IMR-90 (cell line): ENCODE measurements at regions not wholly inside any gene's neighbourhood (a gene's known extent, or its start where the extent isn't known, plus 50 kb on each side); places are given as distances from the start of the nearest gene placed in this dataset.

Source experiments
- ATAC-seq: fragments of 200-7000 bp; cut with Tn5 transposase; 2 replicates; pipeline ENCODE4 v1.9.1; 2020; ENCODE audit warnings: low read depth, mild to moderate bottlenecking, moderate library complexity
- BruUV-seq: library from RNA; stranded (reverse); fragments of 400-500 nt; replicated peaks from 2 replicates; lab custom pipeline; 2021; lab: Mats Ljungman, UMichigan
- CTCF ChIA-PET: fragments of 300-600 bp; formaldehyde crosslinking; extraction: SDS; loops from one replicate; lab custom pipeline; 2021; ENCODE audit warnings: antibody characterized with exemption; lab: Yijun Ruan, JAX
- POLR2A ChIA-PET: fragments of 300-600 bp; sonication (Branson Sonifier 250); formaldehyde crosslinking; loops from one replicate; lab custom pipeline; 2022; ENCODE audit warnings: antibody characterized with exemption; ENCODE audit not compliant: unreplicated experiment; lab: Charles Lee
- DNase-seq: peaks from one replicate; pipeline ENCODE4 v3.0.0; 2013
- H2AFZ ChIP-seq: replicated peaks from 2 replicates; pipeline ENCODE3; 2013; ENCODE audit warnings: low read length, mild to moderate bottlenecking; ENCODE audit not compliant: poor library complexity
- H2AK5ac ChIP-seq: 2 replicates; pipeline ENCODE4 v1.6.1; 2013; ENCODE audit warnings: low read depth, low read length, inconsistent platforms
- H2AK9ac ChIP-seq: replicated peaks from 2 replicates; pipeline ENCODE3; 2013; ENCODE audit warnings: mild to moderate bottlenecking, low read depth, low read length, moderate library complexity; ENCODE audit not compliant: poor library complexity
- H2BK120ac ChIP-seq: 2 replicates; pipeline ENCODE4 v1.6.1; 2013; ENCODE audit warnings: low read depth, low read length, inconsistent platforms
- H2BK15ac ChIP-seq: 3 replicates; pipeline ENCODE4 v1.6.1; 2013; ENCODE audit warnings: low read depth, low read length, inconsistent platforms
- H2BK20ac ChIP-seq: 2 replicates; pipeline ENCODE4 v1.6.1; 2013; ENCODE audit warnings: low read depth, mild to moderate bottlenecking, inconsistent platforms, low read length, moderate library complexity
- H2BK5ac ChIP-seq: 2 replicates; pipeline ENCODE4 v1.6.1; 2013; ENCODE audit warnings: mild to moderate bottlenecking, low read depth, low read length, inconsistent platforms; ENCODE audit not compliant: poor library complexity, severe bottlenecking
- H3K14ac ChIP-seq: replicated peaks from 2 replicates; pipeline ENCODE4 v1.6.1; 2013; ENCODE audit warnings: low read depth, low read length, inconsistent platforms
- H3K18ac ChIP-seq: 2 replicates; pipeline ENCODE4 v1.6.1; 2013; ENCODE audit warnings: low read depth, low read length, control low read depth
- H3K23ac ChIP-seq: 2 replicates; pipeline ENCODE4 v1.6.1; 2013; ENCODE audit warnings: low read depth, low read length, inconsistent platforms
- H3K27ac ChIP-seq: 2 replicates; pipeline ENCODE4 v1.5.1; 2013; ENCODE audit warnings: mild to moderate bottlenecking, control low read depth, low read length; ENCODE audit not compliant: insufficient read depth
- H3K27me3 ChIP-seq: 2 replicates; pipeline ENCODE4 v1.6.1; 2013; ENCODE audit warnings: low read length; ENCODE audit not compliant: control insufficient read depth, insufficient read depth
- H3K36me3 ChIP-seq: 2 replicates; pipeline ENCODE4 v1.6.1; 2013; ENCODE audit warnings: low read length, mixed read lengths; ENCODE audit not compliant: control insufficient read depth, insufficient read depth
- H3K4ac ChIP-seq: 2 replicates; pipeline ENCODE4 v1.6.1; 2013; ENCODE audit warnings: low read depth, low read length, inconsistent platforms
- H3K4me1 ChIP-seq: 2 replicates; pipeline ENCODE4 v1.6.1; 2013; ENCODE audit warnings: low read length, mixed read lengths; ENCODE audit not compliant: control insufficient read depth, insufficient read depth
- H3K4me2 ChIP-seq: 2 replicates; pipeline ENCODE4 v1.6.1; 2013; ENCODE audit warnings: low read depth, mild to moderate bottlenecking, control low read depth, low read length, moderate library complexity
- H3K4me3 ChIP-seq: 2 replicates; pipeline ENCODE4 v1.5.1; 2013; ENCODE audit warnings: low read depth, mild to moderate bottlenecking, control low read depth, low read length, moderate library complexity; ENCODE audit not compliant: insufficient read depth
- H3K56ac ChIP-seq: 2 replicates; pipeline ENCODE4 v1.6.1; 2013; ENCODE audit warnings: low read length, inconsistent platforms; ENCODE audit not compliant: insufficient read depth; ENCODE audit errors: extremely low read depth
- H3K79me1 ChIP-seq, 2 experiments: 2 replicates each; pipeline ENCODE4 v1.6.1; 2013; ENCODE audit warnings: low read length in 2 of 2, inconsistent platforms in 1 of 2, low read depth in 1 of 2
- H3K9ac ChIP-seq: 2 replicates; pipeline ENCODE4 v1.6.1; 2013; ENCODE audit warnings: low read depth, low read length, control low read depth
- H3K9me1 ChIP-seq: 2 replicates; pipeline ENCODE4 v1.6.1; 2013; ENCODE audit warnings: low read length, inconsistent platforms; ENCODE audit not compliant: insufficient read depth
- H3K9me3 ChIP-seq: 2 replicates; pipeline ENCODE4 v1.6.1; 2013; ENCODE audit warnings: low read length; ENCODE audit not compliant: control insufficient read depth, insufficient read depth
- H4K20me1 ChIP-seq: 2 replicates; pipeline ENCODE4 v1.6.1; 2013; ENCODE audit warnings: low read length, inconsistent platforms; ENCODE audit not compliant: insufficient read depth
- H4K5ac ChIP-seq: 2 replicates; pipeline ENCODE4 v1.6.1; 2013; ENCODE audit warnings: mild to moderate bottlenecking, low read depth, low read length, control low read depth
- H4K8ac ChIP-seq, 2 experiments: 2 replicates each; pipeline ENCODE4 v1.6.1; 2013; ENCODE audit warnings: low read depth in 2 of 2, low read length in 2 of 2, control low read depth in 1 of 2, inconsistent platforms in 1 of 2
- H4K91ac ChIP-seq: 2 replicates; pipeline ENCODE4 v1.6.1; 2013; ENCODE audit warnings: low read depth, low read length, inconsistent platforms; ENCODE audit not compliant: insufficient read depth
- BHLHE40 ChIP-seq: fragments of 150-350 bp; IDR thresholded peaks from 2 replicates; pipeline ENCODE4 v1.6.1; 2016; ENCODE audit warnings: mild to moderate bottlenecking, low read depth, low read length
- CHD1 ChIP-seq: IDR thresholded peaks from 2 replicates; pipeline ENCODE4 v1.6.1; 2012; ENCODE audit warnings: low read depth, low read length, improper control_type of control experiment
- ELK1 ChIP-seq: fragments of 150-350 bp; IDR thresholded peaks from 2 replicates; pipeline ENCODE4 v1.6.1; 2016; ENCODE audit warnings: low read depth, mild to moderate bottlenecking, low read length, moderate library complexity, borderline replicate concordance
- MAFK ChIP-seq: IDR thresholded peaks from 2 replicates; pipeline ENCODE4 v1.6.1; 2012; ENCODE audit warnings: low read depth, low read length, improper control_type of control experiment
- POLR2A ChIP-seq: IDR thresholded peaks from 2 replicates; pipeline ENCODE4 v1.6.1; 2012; ENCODE audit warnings: mild to moderate bottlenecking, low read depth, low read length
- SMC3 ChIP-seq: fragments of 150-350 bp; IDR thresholded peaks from 2 replicates; pipeline ENCODE4 v1.6.1; 2016; ENCODE audit warnings: low read depth, mild to moderate bottlenecking, antibody characterized with exemption, low read length, moderate library complexity
- WGBS, 2 experiments: methylation state at CpG; one replicate each; pipeline versions ENCODE4 v1.1.5 to v1.1.7; 2013; ENCODE audit warnings: missing lambda C conversion rate in 2 of 2; ENCODE audit not compliant: insufficient read length in 1 of 2; ENCODE audit errors: extremely low coverage in 2 of 2; 5-methylcytosine and 5-hydroxymethylcytosine counted together
- dilution Hi-C: fragments of 300-500 bp; cut with HindIII; formaldehyde crosslinking; loops from one replicate; pipeline ENCODE4 v1.14.3; 2018; ENCODE audit warnings: low sequenced_read_pairs; ENCODE audit not compliant: unreplicated experiment
- in situ Hi-C: fragments of 300-500 bp; cut with MboI; formaldehyde crosslinking; loops from 3 replicates; pipeline ENCODE4 v1.14.3; 2019; ENCODE audit warnings: low sequenced_read_pairs, inconsistent platforms, mixed read lengths
- intact Hi-C: fragments of 100-400 bp; cut with micrococcal nuclease; formaldehyde crosslinking; loops from 2 replicates; pipeline ENCODE4 v1.10.0; 2022

GRCh38 chr3:36303286-36303685, 77.0 kb upstream of the STAC start:
- POLR2A ChIA-PET: no interaction called here

More at GRCh38 chr3:36303286-36303685, 77.0 kb upstream of the STAC start:
- no peak overlapping the region for H2BK5ac ChIP-seq
- no peak overlapping the region for H3K4ac ChIP-seq
- no peak overlapping the region for H4K91ac ChIP-seq
- H3K79me1 ChIP-seq: no peaks in the 10 kb centered on the region
- no peak overlapping the region for H3K9ac ChIP-seq
- no peak for ATAC-seq
- no peaks in the 10 kb centered on the region for H3K36me3 ChIP-seq
- no peak overlapping the region for H2BK15ac ChIP-seq
- no peak overlapping the region for H3K4me2 ChIP-seq
- in situ Hi-C loops (no loop called here), dilution Hi-C loops (no loop called here), intact Hi-C loops (no loop called here)
- H4K5ac ChIP-seq: no peak overlapping the region
- H3K9me3 ChIP-seq: peaks cover 24% of the 10 kb centered on the region
- H2AK5ac ChIP-seq: no peak overlapping the region
- BruUV-seq: no TSS peak
- TF ChIP-seq ELK1 (no peak), BHLHE40 (no peak), CHD1 (no peak), SMC3 (no peak), MAFK (no peak), POLR2A (no peak)
- no peaks in the 10 kb centered on the region for H3K27me3 ChIP-seq
- CTCF ChIA-PET: no interaction called here
- H3K4me3 ChIP-seq: no peak overlapping the region
- H4K8ac ChIP-seq: no peak overlapping the region
- no peak overlapping the region for H2BK20ac ChIP-seq
- H3K27ac ChIP-seq: no peak overlapping the region
- H4K20me1 ChIP-seq: no peaks in the 10 kb centered on the region
- no peak overlapping the region for H2AFZ ChIP-seq
- 50% methylated on average over 1 of the region's 5 CpGs; no CpG with 5 or more reads in 1 of the 2 experiments for WGBS, 2 experiments
- H3K56ac ChIP-seq: no peak overlapping the region
- no peak overlapping the region for H3K18ac ChIP-seq
- no peak overlapping the region for H2AK9ac ChIP-seq
- H3K23ac ChIP-seq: no peak overlapping the region
- no peaks in the 10 kb centered on the region for H3K9me1 ChIP-seq
- H2BK120ac ChIP-seq: no peak overlapping the region
- H3K14ac ChIP-seq: no peak overlapping the region
- H3K4me1 ChIP-seq: no peaks in the 10 kb centered on the region
- no peak for DNase-seq
